HG03558 (cell line): ENCODE measurements at regions not wholly inside any gene's neighbourhood (a gene's known extent, or its start where the extent isn't known, plus 50 kb on each side); places are given as distances from the start of the nearest gene placed in this dataset.

ENCODE experiments used
- ATAC-seq: cut with Tn5 transposase; IDR thresholded peaks from one replicate; pipeline ENCODE4 v1.9.1; 2021; ENCODE audit warnings: moderate number of reproducible peaks; ENCODE audit not compliant: unreplicated experiment; ENCODE audit errors: extremely low read depth

GRCh38 chr6:33872761-33873160 is 69.0 kb upstream of the MLN start:
- no peak for ATAC-seq

- ATAC-seq, result no peak
These were observed 66.1 kb upstream of the MLN start for GRCh38 chr6:33869826-33870423.

GRCh38 chr6:33869121-33869520 is 65.3 kb upstream of the MLN start:
- no peak for ATAC-seq

- ATAC-seq, result no peak
These were observed 64.3 kb upstream of the MLN start for GRCh38 chr6:33868141-33868540.

GRCh38 chr6:33865478-33866077 is 61.8 kb upstream of the MLN start:
- ATAC-seq, result no peak

- ATAC-seq, result no peak
These were observed 60.1 kb upstream of the MLN start for GRCh38 chr6:33863723-33864440.

- no peak for ATAC-seq
These were observed 59.3 kb upstream of the MLN start for GRCh38 chr6:33863084-33863483.

- no peak for ATAC-seq
These were observed 58.7 kb upstream of the MLN start for GRCh38 chr6:33862536-33862935.

GRCh38 chr6:33861722-33862121 is 57.9 kb upstream of the MLN start:
- no peak for ATAC-seq

GRCh38 chr6:33860706-33861474 is 57.1 kb upstream of the MLN start:
- no peak for ATAC-seq

GRCh38 chr6:33860006-33860405 is 56.2 kb upstream of the MLN start:
- ATAC-seq, result no peak

GRCh38 chr6:33858804-33859505 is 55.2 kb upstream of the MLN start:
- no peak for ATAC-seq

GRCh38 chr6:33857932-33858475 is 54.2 kb upstream of the MLN start:
- ATAC-seq, result no peak

GRCh38 chr6:33857093-33857931 is 53.5 kb upstream of the MLN start:
- ATAC-seq, result no peak

- no peak for ATAC-seq
These were observed 52.9 kb upstream of the MLN start for GRCh38 chr6:33856655-33857054.

GRCh38 chr6:33856031-33856590 is 52.3 kb upstream of the MLN start:
- no peak for ATAC-seq

GRCh38 chr6:33854572-33855030 is 50.8 kb upstream of the MLN start:
- no peak for ATAC-seq

- no peak for ATAC-seq
These were observed 49.9 kb upstream of the MLN start for GRCh38 chr6:33853736-33854135.
